Panc1 (cell line): ENCODE measurements at regions not wholly inside any gene's neighbourhood (a gene's known extent, or its start where the extent isn't known, plus 50 kb on each side); places are given as distances from the start of the nearest gene placed in this dataset.

Experiments
- ATAC-seq: fragments of 200-7000 bp; cut with Tn5 transposase; 2 replicates; pipeline ENCODE4 v1.9.1; 2020; ENCODE audit warnings: mild to moderate bottlenecking, moderate library complexity
- BruUV-seq: library from RNA; stranded (reverse); fragments of 400-500 nt; replicated peaks from 2 replicates; lab custom pipeline; 2021; lab: Mats Ljungman, UMichigan
- CTCF ChIA-PET: fragments of 300-600 bp; sonication (Branson Sonifier 250); formaldehyde crosslinking; loops from one replicate; lab custom pipeline; 2022; ENCODE audit warnings: antibody characterized with exemption; lab: Charles Lee
- POLR2A ChIA-PET: fragments of 300-600 bp; sonication (Branson Sonifier 250); formaldehyde crosslinking; loops from one replicate; lab custom pipeline; 2022; ENCODE audit warnings: antibody characterized with exemption; lab: Charles Lee
- DNase-seq: peaks from one replicate; pipeline ENCODE4 v3.0.0-alpha.2; 2010; ENCODE audit warnings: low read depth, low spot score
- H3K27ac ChIP-seq: 2 replicates; pipeline ENCODE4 v1.5.1; 2011; ENCODE audit warnings: mild to moderate bottlenecking, low read length, inconsistent platforms
- H3K27me3 ChIP-seq: fragments of 200-500 bp; sonication (Bioruptor generic); 2 replicates; pipeline ENCODE4 v1.6.0; 2014; ENCODE audit warnings: low read length, inconsistent platforms; ENCODE audit not compliant: control insufficient read depth, insufficient read depth
- H3K36me3 ChIP-seq: fragments of 200-500 bp; sonication (Bioruptor generic); 2 replicates; pipeline ENCODE4 v1.5.1; 2014; ENCODE audit warnings: inconsistent platforms, mild to moderate bottlenecking, low read length, moderate library complexity; ENCODE audit not compliant: control insufficient read depth, insufficient read depth
- H3K4me1 ChIP-seq: 2 replicates; pipeline ENCODE4 v1.5.1; 2011; ENCODE audit warnings: inconsistent platforms, mild to moderate bottlenecking, low read length, moderate library complexity; ENCODE audit not compliant: control insufficient read depth, insufficient read depth
- H3K4me3 ChIP-seq, 2 experiments: 2 replicates each; pipeline ENCODE4 v1.5.1; 2011 to 2012; ENCODE audit warnings: low read depth in 2 of 2, low read length in 2 of 2, mild to moderate bottlenecking in 2 of 2, inconsistent platforms in 1 of 2, moderate library complexity in 1 of 2
- H3K9me3 ChIP-seq: fragments of 200-500 bp; sonication (Bioruptor generic); 2 replicates; pipeline ENCODE4 v1.5.1; 2014; ENCODE audit warnings: low read depth, mild to moderate bottlenecking, inconsistent platforms, low read length, moderate library complexity; ENCODE audit not compliant: control insufficient read depth, insufficient read depth
- POLR2AphosphoS5 ChIP-seq: IDR thresholded peaks from 2 replicates; pipeline ENCODE4 v1.6.1; 2012; ENCODE audit warnings: mild to moderate bottlenecking, low read depth, low read length, moderate library complexity
- SIN3A ChIP-seq: IDR thresholded peaks from 2 replicates; pipeline ENCODE4 v1.6.1; 2012; ENCODE audit warnings: low read depth, mild to moderate bottlenecking, low read length, moderate library complexity, borderline replicate concordance; ENCODE audit not compliant: insufficient read depth
- TCF7L2 ChIP-seq: IDR thresholded peaks from 2 replicates; pipeline ENCODE4 v1.6.1; 2011; ENCODE audit warnings: mild to moderate bottlenecking, low read depth, low read length, inconsistent platforms
- in situ Hi-C: cut with HindIII; loops from 2 replicates; pipeline ENCODE4 v1.10.0; 2016; ENCODE audit warnings: low sequenced_read_pairs, low pct_unique_long_range_greater_than_20kb
- intact Hi-C: fragments of 100-400 bp; cut with micrococcal nuclease; formaldehyde crosslinking; loops from one replicate; pipeline ENCODE4 v1.10.0; 2022; ENCODE audit not compliant: unreplicated experiment
- TF ChIP-seq, protein P1 (sequence below), 2 experiments: IDR thresholded peaks; 2 replicates each; pipeline ENCODE4 v1.6.1; 2011 to 2012; ENCODE audit warnings: low read depth in 2 of 2, control low read depth in 1 of 2, low read length in 1 of 2, mild to moderate bottlenecking in 1 of 2, moderate library complexity in 1 of 2; ENCODE audit not compliant: insufficient read depth in 1 of 2
- TF ChIP-seq, protein P2 (sequence below): fragments of 450-650 bp; IDR thresholded peaks from 2 replicates; pipeline ENCODE4 v1.5.1; 2017; ENCODE audit warnings: mild to moderate bottlenecking

DNA sequence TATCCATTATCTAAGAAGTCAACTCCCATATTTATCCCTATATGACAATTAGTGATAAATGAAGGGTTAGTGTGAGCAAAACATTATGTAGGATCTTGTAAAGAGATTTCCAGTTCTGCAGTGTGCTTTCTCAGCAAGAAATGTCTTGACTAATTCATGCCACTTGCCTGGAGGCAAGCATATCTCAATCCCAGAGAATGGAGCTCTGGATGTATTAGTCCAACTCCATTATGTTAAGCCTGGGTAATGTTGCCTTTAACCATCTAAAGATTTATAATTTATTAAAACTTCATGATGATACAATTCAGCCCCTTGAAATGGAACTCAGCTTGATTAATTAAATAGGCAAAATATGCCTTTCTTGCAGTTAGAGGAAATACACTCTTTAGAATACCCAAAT, 1079.9 kb upstream of the LRRTM3 start:
- no peaks in the 10 kb centered on the region for H3K27me3 ChIP-seq
- in situ Hi-C loops: no loop called here
- no peak for DNase-seq
- intact Hi-C loops: no loop called here
- TF ChIP-seq, protein P1, sequence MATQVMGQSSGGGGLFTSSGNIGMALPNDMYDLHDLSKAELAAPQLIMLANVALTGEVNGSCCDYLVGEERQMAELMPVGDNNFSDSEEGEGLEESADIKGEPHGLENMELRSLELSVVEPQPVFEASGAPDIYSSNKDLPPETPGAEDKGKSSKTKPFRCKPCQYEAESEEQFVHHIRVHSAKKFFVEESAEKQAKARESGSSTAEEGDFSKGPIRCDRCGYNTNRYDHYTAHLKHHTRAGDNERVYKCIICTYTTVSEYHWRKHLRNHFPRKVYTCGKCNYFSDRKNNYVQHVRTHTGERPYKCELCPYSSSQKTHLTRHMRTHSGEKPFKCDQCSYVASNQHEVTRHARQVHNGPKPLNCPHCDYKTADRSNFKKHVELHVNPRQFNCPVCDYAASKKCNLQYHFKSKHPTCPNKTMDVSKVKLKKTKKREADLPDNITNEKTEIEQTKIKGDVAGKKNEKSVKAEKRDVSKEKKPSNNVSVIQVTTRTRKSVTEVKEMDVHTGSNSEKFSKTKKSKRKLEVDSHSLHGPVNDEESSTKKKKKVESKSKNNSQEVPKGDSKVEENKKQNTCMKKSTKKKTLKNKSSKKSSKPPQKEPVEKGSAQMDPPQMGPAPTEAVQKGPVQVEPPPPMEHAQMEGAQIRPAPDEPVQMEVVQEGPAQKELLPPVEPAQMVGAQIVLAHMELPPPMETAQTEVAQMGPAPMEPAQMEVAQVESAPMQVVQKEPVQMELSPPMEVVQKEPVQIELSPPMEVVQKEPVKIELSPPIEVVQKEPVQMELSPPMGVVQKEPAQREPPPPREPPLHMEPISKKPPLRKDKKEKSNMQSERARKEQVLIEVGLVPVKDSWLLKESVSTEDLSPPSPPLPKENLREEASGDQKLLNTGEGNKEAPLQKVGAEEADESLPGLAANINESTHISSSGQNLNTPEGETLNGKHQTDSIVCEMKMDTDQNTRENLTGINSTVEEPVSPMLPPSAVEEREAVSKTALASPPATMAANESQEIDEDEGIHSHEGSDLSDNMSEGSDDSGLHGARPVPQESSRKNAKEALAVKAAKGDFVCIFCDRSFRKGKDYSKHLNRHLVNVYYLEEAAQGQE (IDR thresholded peaks at IDR 0.05; ENCODE audit: insufficient read depth in 1 of 2, low read depth in 2 of 2, low read length in 1 of 2): no peak
- TF ChIP-seq, protein P2, sequence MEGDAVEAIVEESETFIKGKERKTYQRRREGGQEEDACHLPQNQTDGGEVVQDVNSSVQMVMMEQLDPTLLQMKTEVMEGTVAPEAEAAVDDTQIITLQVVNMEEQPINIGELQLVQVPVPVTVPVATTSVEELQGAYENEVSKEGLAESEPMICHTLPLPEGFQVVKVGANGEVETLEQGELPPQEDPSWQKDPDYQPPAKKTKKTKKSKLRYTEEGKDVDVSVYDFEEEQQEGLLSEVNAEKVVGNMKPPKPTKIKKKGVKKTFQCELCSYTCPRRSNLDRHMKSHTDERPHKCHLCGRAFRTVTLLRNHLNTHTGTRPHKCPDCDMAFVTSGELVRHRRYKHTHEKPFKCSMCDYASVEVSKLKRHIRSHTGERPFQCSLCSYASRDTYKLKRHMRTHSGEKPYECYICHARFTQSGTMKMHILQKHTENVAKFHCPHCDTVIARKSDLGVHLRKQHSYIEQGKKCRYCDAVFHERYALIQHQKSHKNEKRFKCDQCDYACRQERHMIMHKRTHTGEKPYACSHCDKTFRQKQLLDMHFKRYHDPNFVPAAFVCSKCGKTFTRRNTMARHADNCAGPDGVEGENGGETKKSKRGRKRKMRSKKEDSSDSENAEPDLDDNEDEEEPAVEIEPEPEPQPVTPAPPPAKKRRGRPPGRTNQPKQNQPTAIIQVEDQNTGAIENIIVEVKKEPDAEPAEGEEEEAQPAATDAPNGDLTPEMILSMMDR: no peak
- TF ChIP-seq TCF7L2: no peak
- H3K4me1 ChIP-seq: no peaks in the 10 kb centered on the region
- H3K36me3 ChIP-seq: no peaks in the 10 kb centered on the region
- no peak overlapping the region for H3K4me3 ChIP-seq
- H3K27ac ChIP-seq: no peak overlapping the region
- ChIA-PET POLR2A (no interaction called here), CTCF (no interaction called here)
- H3K9me3 ChIP-seq: no peaks in the 10 kb centered on the region
- no TSS peak for BruUV-seq
- no peak for ATAC-seq

DNA sequence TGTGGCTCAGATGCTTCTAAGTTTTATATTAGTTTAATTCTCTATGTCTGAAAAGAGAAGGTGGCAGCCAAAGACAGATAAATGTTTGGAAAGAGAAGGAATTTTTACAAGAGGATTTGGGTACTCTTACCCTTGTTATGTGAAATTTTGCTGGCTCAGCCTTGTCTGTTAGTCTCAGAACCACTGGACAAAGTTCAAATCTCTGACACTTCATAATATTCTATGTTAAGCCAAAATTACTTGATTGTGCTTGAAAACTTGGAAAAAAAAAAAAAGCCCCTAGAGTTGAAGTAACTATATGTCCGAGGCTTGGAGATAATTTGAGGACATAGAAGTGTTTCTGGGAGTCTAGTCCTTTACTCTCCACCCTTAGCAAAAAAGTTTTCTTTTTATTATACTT, 1079.3 kb upstream of the LRRTM3 start:
- in situ Hi-C loops: no loop called here

More for the DNA sequence above, 1079.3 kb upstream of the LRRTM3 start:
- DNase-seq: no peak
- Histone ChIP-seq H3K36me3 (no peaks in the 10 kb centered on the region), H3K4me3 (no peak overlapping the region), H3K4me1 (no peaks in the 10 kb centered on the region), H3K27ac (no peak overlapping the region), H3K27me3 (no peaks in the 10 kb centered on the region), H3K9me3 (no peaks in the 10 kb centered on the region)
- TF ChIP-seq, protein P2: no peak
- no peak for TF ChIP-seq TCF7L2
- TF ChIP-seq, protein P1 (IDR thresholded peaks at IDR 0.05; ENCODE audit: insufficient read depth in 1 of 2, low read depth in 2 of 2, low read length in 1 of 2): no peak
- TF ChIP-seq SIN3A: no peak
- no peak for TF ChIP-seq POLR2AphosphoS5
- no peak for ATAC-seq
- POLR2A ChIA-PET: no interaction called here
- intact Hi-C loops: no loop called here
- no TSS peak for BruUV-seq
- CTCF ChIA-PET: no interaction called here
